ENCODE measurements at regions not wholly inside any gene's neighbourhood (a gene's known extent, or its start where the extent isn't known, plus 50 kb on each side); places are given as distances from the start of the nearest gene placed in this dataset.

- in situ Hi-C loops (cut with HindIII; ENCODE audit: low sequenced_read_pairs), result no loop called here
Observed at GRCh38 chr6:92840246-92840930, 579.0 kb downstream of the EPHA7 start.

GRCh38 chr6:92828788-92829187, 590.6 kb downstream of the EPHA7 start:
- in situ Hi-C loops (cut with HindIII; ENCODE audit: low sequenced_read_pairs), result no loop called here

GRCh38 chr6:92827104-92827503, 592.3 kb downstream of the EPHA7 start:
- in situ Hi-C loops (cut with HindIII; ENCODE audit: low sequenced_read_pairs), result no loop called here

- in situ Hi-C loops (cut with HindIII; ENCODE audit: low sequenced_read_pairs), result no loop called here
Observed at GRCh38 chr6:92826633-92827032, 592.7 kb downstream of the EPHA7 start.

- in situ Hi-C loops (cut with HindIII; ENCODE audit: low sequenced_read_pairs), result no loop called here
Observed at GRCh38 chr6:92822222-92822621, 597.1 kb downstream of the EPHA7 start.

- in situ Hi-C loops (cut with HindIII; ENCODE audit: low sequenced_read_pairs), result no loop called here
Observed at GRCh38 chr6:92820601-92821000, 598.8 kb downstream of the EPHA7 start.

- in situ Hi-C loops (cut with HindIII; ENCODE audit: low sequenced_read_pairs), result no loop called here
Observed at GRCh38 chr6:92810913-92811312, 608.4 kb downstream of the EPHA7 start.

- in situ Hi-C loops (cut with HindIII; ENCODE audit: low sequenced_read_pairs), result no loop called here
Observed at GRCh38 chr6:92806254-92806653, 613.1 kb downstream of the EPHA7 start.

GRCh38 chr6:92791403-92791802, 628.0 kb downstream of the EPHA7 start:
- in situ Hi-C loops (cut with HindIII; ENCODE audit: low sequenced_read_pairs), result no loop called here

GRCh38 chr6:92790381-92790780, 629.0 kb downstream of the EPHA7 start:
- in situ Hi-C loops (cut with HindIII; ENCODE audit: low sequenced_read_pairs), result no loop called here

GRCh38 chr6:92784235-92784634, 635.1 kb downstream of the EPHA7 start:
- in situ Hi-C loops (cut with HindIII; ENCODE audit: low sequenced_read_pairs), result no loop called here

- in situ Hi-C loops (cut with HindIII; ENCODE audit: low sequenced_read_pairs), result no loop called here
Observed at GRCh38 chr6:92779746-92780145, 639.6 kb downstream of the EPHA7 start.

GRCh38 chr6:92777146-92777740, 642.1 kb downstream of the EPHA7 start:
- in situ Hi-C loops (cut with HindIII; ENCODE audit: low sequenced_read_pairs), result no loop called here

- in situ Hi-C loops (cut with HindIII; ENCODE audit: low sequenced_read_pairs), result no loop called here
Observed at GRCh38 chr6:92770540-92770939, 648.8 kb downstream of the EPHA7 start.

- in situ Hi-C loops (cut with HindIII; ENCODE audit: low sequenced_read_pairs), result no loop called here
Observed at GRCh38 chr6:92767101-92767500, 652.3 kb downstream of the EPHA7 start.

- in situ Hi-C loops (cut with HindIII; ENCODE audit: low sequenced_read_pairs), result no loop called here
Observed at GRCh38 chr6:92763680-92764079, 655.7 kb downstream of the EPHA7 start.

GRCh38 chr6:92763274-92763584, 656.1 kb downstream of the EPHA7 start:
- in situ Hi-C loops (cut with HindIII; ENCODE audit: low sequenced_read_pairs), result no loop called here

- in situ Hi-C loops (cut with HindIII; ENCODE audit: low sequenced_read_pairs), result no loop called here
Observed at GRCh38 chr6:92762443-92763273, 656.7 kb downstream of the EPHA7 start.

GRCh38 chr6:92759178-92759577, 660.2 kb downstream of the EPHA7 start:
- in situ Hi-C loops (cut with HindIII; ENCODE audit: low sequenced_read_pairs), result no loop called here

- in situ Hi-C loops (cut with HindIII; ENCODE audit: low sequenced_read_pairs), result no loop called here
Observed at GRCh38 chr6:92757925-92758324, 661.4 kb downstream of the EPHA7 start.

- in situ Hi-C loops (cut with HindIII; ENCODE audit: low sequenced_read_pairs), result no loop called here
Observed at GRCh38 chr6:92756912-92757311, 662.4 kb downstream of the EPHA7 start.

- in situ Hi-C loops (cut with HindIII; ENCODE audit: low sequenced_read_pairs), result no loop called here
Observed at GRCh38 chr6:92753956-92754355, 665.4 kb downstream of the EPHA7 start.
